HuH-7 (cell line): ENCODE measurements at regions not wholly inside any gene's neighbourhood (a gene's known extent, or its start where the extent isn't known, plus 50 kb on each side); places are given as distances from the start of the nearest gene placed in this dataset.

ENCODE experiments used
- DNase-seq: peaks from one replicate; pipeline ENCODE4 v3.0.0; 2011; ENCODE audit warnings: low spot score

DNA sequence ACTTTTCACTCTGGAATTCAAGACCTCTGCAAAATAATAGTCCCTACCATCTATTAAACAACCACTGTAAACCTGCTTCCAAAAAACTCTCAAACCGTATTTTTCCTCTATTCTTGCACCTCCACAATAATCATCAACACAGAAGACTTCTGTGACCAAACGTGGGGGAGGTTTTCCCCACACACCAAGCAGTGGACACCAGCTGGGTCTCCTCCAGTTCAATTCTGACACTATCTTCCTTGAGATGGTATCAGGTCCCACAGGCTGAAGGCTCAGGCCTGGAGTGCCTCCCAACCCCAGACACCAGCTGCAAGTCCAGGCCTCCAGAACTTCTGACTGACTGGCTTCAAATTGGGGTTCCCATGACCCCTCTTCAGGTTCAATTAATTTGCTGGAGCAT lies 89.6 kb upstream of the RAP2B start:
- DNase-seq = no peak

DNA sequence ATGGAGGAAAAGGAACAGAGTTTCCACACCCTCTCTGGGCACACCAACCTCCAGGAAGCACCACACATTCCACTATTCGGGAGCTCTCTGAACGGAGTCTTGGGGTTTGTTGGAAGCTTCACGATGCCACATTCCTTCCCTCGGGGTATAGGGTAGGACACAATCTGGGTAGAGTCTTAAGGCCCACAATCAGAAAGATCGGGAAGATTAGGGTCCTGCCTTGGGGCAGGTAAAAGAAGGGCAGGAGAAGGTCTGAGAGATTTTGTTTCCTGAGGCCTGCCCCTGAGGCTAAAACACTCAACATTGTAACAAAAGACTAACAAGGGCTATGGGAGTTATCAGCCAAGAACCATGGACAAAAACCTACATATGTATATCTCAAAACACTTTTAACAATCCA lies 89.2 kb upstream of the RAP2B start:
- no peak for DNase-seq

DNA sequence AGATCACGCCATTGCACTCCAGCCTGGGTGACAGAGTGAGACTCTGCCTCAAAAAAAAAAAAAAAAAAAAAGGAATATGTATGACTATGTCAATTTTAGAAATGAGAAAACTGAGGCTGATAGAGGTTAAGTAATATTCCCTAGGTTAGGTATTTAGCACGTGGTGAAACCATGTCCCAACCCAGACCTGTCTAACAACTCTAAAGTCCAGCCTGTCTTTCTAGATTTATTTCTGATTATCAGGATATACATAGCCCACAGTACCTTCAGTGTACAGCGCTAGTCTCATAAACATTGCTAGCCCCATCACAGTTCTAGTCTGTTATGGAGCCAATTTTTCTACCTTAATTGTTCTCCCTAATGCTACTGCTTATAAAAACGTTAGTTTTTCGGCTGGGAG lies 88.4 kb upstream of the RAP2B start:
- no peak for DNase-seq

DNA sequence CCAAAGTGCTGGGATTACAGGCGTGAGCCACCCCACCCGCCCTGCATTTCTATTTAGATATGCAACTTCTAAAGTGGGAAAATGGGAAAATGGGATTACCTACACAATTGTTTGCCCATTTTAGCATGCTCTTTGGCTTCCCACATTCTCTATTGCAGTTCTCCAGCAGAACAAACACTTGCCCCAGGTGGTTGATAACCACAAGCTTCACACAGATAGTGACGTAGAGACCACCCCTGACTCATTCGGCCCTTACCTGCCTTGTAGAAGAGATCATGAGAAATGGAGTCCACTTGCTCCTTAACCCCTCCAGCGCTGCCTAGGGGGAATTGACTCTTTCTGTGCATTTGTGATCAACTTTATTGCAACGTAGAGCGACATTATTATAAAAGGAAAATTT lies 83.2 kb upstream of the RAP2B start:
- no peak for DNase-seq

DNA sequence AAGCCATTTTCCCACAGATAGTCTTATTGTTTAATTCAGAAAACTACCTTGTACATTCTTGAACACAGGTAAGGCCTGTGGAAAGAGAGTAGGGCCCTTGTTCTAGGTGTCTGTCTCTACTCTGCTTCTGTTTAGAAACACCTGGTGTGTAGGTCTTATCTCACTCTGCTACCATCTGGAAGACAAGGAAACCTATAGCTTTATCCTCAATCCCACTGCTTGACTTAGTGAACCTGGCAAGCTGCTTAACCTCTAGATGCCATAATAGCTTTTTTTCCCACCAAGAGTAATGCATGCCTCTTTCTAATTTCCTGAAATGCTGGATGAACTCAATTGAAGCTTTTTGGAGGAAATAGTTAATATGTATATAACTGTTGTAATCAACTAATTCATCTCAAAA lies 82.6 kb upstream of the RAP2B start:
- no peak for DNase-seq

DNA sequence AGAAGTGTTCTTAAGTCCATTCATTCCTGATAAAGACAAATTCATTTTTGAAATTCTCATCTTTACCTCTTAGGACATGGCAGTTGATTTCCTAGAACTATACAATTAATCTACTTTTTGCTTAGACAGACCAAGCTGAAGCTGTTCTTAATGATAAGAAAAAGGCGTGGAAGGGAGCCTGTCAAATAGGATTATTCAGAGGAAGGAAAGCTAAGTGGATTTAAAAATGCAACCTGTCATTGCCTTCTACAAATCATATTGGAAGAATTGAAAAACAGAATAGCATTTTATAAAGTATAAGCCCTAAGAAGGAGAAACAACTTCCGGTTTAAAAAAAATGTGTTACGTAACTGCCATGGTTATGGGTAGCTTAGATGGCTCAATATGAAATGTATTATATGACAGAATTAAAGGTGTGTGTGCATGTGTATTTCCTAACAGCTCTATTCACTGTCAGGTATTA lies 81.2 kb upstream of the RAP2B start:
- DNase-seq = no peak

DNA sequence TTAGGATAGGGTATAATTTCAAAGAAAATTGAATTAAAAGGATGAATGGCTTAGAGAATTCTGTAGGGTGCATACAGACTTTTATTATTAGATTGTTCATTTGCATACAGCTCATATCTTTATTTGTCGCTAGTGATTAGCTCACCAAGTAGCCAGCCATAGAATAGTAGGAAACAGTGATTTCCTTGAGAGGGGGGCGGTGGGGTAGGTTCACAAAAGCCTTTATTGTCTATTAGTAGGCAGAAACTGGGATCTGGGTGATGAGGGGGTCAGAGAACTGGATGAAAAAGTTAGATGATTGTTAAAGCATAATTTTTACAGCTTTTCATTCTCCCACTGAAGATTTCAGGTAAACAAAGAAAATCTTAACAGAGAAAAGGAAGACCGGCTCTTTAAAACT lies 77.6 kb upstream of the RAP2B start:
- DNase-seq = no peak

DNA sequence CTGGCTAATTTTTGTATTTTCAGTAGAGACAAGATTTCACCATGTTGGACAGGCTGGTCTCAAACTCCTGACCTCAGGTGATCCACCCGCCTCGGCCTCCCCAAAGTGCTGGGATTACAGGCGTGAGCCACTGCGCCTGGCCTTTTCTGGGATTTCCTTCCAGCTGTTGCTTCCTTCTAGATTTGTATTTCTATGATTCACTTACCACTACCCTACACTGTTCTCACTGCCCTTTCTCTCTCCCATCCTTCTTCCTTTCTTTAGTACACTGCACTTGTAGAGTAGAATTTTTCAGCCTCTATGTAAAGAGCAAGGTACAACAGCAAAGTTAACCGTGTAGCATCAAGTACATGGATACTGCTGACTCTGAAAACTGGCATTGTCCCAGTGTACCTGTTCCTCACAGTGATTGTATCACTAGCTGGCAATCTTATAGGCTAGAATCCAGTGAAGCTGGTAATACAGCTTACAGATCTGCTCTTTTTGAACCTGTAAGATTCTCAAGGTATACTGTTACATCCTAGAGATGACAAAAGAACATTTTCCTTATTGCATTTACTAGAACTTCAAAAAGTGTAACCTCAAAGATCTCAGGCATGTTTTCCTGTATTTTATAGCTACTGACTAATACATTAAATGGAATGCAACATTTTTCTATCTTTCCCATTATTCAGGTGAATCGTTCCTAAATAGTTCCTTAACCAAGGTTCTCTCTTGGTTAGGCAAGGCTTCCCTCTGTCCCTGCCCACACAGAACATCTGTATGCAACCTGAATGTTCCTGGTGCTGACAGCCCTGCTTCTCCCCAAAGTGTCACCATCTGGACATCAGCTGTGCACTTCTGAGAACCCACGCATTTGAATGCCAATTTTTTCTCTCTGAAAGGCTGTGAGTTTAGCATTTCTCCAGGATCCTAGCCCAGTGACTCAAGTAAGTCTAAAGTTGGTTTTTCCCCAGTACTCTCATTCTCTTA lies 74.1 kb upstream of the RAP2B start:
- no peak for DNase-seq

DNA sequence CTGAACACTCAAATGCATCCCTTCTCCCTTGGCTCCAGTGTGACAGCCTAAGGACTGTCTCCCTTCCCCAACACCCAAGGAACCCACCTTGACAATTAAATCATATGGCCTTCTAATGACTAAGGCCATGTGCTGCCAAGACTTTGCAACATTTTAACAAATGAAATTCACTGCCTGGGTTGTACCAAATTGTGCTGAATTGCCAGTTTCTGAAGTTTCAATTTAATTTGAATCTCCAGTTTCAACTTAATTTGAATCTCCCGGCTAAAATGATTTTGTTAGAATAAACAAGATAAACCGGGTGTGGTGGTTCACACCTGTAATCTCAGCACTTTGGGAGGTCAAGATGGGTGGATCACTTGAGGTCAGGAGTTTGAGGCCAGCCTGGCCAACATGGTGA lies 72.4 kb upstream of the RAP2B start:
- DNase-seq = no peak

DNA sequence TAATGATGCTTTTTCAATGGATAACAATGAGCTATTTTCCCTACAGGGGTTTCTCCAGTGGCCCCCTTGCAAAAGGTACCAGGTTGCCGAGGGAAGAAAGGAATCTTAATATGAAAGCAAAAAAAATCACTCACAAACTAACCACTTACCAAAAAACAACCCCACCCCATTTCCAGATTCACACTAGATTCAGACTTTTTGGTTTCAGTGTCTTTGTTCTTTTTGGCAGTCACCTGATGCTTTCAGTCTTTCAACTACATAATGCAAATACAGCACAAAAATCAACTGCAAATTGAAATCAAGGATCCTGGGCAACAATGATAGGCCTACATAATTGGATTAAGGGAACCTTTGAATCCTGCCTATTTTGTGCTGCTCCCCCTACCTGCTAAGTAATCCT lies 71.1 kb upstream of the RAP2B start:
- no peak for DNase-seq

DNA sequence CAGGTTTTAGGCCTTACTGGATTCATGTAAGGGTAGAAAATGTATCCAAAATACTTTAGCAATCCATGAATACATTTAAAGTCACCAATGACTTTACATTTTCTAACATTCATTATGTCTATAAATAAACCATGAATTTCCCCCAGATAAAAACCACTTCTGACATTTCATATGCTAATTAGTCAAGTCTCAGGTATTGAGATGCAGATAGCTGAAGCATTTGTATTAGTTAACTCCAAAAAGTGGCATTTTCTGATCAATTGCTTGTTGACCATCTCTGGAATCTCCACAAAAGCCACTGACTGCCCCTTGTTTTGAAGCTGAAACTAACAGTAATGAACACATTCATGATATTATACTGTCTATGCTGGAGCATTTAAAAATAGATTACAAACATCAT lies 68.4 kb upstream of the RAP2B start:
- no peak for DNase-seq

DNA sequence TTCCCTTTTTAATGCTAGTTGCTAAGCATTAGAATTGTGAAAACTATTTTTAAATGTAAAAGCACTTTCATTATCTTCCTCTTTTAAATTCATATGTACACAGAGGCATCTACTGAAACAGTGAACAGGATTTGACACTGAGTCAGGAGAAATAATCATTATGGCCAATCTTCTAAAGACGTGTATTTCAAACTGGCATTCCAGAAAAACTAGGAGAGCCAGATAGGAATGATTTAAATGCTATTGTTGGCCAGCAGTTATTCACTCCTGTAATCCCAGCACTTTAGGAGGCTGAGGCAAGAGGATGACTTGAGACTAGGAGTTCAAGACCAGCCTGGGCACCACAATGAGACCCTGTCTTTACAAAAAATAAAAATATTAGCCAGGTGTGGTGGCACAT lies 67.6 kb upstream of the RAP2B start:
- DNase-seq = no peak

DNA sequence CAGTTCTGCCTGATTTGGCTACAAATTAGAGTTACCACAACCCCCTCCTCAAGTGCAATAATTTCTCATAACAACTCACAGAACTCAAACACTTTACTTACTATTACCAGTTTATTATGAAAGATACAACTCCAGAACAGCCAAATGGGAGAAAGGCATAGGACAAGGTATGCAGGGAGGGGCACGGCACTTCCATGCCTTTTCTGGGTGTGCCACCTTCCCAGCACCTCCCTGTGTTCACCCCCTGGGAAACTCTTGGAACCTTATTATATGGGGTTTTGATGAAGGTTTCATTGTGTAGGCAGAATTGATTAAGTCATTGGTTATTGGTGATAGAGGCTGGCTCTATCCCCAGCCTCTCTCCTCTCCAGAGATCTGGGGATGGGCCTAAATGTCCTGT lies 66.6 kb upstream of the RAP2B start:
- no peak for DNase-seq

DNA sequence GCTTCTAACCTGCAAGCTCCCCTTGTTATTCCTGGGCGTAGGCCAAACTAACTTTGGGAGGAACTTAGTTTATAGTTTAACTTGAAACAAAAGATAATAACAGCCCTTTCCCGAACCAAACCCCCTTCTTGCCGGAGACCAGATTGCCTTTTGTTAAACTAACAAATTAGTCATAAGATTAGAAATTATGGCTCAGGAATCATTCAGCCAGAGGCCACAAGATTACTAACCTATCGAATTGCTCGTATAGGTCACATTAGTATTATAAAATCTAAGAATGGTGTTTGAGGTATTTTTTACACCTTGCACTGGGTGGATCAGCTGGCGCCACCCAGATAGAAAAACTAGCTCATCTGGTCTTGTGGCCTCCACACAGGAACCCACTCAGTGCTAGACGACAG lies 65.3 kb upstream of the RAP2B start:
- no peak for DNase-seq

DNA sequence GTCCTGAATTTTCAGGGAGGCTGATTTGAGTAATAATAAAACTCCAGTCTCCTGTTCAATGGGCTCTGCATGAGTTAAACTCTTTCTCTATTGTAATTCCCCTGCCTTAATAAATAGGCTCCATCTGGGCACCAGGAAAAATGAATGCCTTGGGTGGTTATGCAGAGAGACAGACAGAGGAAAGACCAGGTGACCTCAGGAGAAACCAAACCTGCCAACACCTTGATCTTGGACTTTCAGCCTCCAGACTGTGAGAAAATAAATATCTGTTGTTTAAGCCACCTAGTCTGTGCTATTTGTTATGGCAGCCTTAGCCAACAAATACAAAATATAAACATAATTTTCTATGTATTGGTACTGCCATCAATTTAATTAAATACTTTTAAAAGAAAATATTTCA lies 64.8 kb upstream of the RAP2B start:
- no peak for DNase-seq

DNA sequence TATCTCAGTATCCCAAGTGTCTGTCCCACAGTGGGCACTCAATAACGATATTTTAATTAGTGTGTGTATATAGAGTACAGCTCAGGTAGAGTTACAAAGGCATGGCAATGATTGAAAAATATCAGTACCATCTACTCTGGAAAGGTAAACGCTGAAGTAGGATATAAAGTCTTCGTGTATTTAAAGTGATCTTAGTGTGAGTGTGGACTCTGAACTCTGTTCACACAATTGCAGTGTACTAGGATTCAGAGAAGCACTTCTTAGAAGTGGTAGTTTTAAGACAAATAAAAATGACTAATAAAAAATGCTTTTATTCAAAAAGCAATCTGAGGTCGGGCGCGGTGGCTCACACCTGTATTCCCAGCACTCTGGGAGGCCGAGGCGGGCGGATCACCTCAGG lies 62.9 kb upstream of the RAP2B start:
- DNase-seq = no peak

DNA sequence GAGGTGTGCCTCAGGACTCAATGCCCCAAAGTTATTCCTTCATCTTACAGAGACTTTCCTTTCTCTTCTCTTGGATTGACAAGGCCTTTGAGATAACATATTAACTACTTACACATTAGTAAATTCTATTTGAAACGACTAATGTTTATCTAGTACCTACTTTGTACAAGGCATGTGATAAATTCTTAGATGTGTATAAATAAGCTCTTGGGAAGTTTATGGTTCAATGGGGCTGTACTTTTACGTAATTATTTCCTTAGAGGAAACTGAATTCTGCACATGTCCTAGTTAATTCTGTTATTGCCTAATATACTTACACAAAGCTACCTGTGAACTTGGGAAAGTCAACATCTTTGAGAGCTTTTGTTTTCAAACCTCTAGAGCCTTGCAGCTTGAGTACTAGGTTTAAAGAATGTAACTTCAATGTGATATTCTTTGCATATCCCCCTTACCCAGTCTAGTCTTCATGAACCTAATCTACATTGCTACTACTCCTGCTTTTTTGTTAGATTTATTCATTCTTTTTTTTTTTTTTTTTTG lies 58.5 kb upstream of the RAP2B start:
- no peak for DNase-seq

DNA sequence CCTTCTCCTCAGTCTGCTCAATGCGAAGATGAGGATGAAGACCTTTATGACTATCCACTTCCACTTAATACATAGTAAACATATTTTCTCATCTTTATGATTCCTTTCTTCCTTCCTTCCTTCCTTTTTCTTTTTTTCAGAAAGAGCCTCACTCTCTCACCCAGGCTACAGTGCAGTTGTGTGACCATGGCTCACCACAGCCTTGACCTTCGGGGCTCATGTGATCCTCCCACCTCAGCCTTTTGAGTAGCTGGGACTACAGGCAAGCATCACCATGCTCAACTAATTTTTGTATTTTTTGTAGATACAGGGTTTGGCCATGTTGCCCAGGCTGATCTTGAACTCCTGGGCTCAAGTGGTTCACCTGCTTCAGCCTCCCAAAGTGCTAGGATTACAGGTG lies 52.0 kb upstream of the RAP2B start:
- no peak for DNase-seq

DNA sequence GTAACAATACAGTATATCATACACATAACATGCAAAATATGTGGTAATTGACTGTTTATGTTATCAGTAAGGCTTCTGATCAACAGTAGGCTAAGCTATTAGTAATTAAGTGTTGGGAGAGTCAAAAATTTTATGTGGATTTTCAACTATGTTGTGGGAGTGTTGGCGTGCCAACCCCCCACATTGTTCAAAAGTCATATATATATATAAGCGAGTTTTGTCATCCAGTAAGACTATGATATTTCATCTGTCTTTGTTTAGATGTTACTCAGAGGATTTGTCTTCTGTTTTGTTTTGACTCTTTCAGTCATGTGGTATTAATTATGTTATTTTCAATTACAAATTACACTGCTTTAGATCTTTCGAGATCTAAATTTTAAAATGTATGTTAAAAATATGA lies 51.0 kb upstream of the RAP2B start:
- no peak for DNase-seq
